ENCODE measurements at regions not wholly inside any gene's neighbourhood (a gene's known extent, or its start where the extent isn't known, plus 50 kb on each side); places are given as distances from the start of the nearest gene placed in this dataset.

DNA sequence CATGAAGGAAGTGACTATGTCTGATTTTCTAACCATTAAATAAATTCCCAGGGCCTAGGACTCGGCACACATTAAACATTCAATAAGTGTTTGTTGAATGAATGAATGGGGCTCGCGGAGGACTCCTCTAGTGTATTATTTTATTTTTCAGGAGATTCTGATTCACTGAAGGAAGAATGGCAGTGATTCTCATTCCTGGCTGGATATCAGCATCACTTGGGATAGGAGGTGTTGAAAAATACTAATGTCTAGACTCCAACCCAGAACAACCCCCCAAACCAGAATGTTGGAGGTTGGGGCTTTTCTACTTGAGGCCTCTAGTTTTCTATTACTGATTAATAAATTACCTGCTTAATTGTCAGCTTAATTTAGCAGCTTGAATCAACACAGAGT is 195.4 kb downstream of the BTBD3 start:
- CTCF ChIA-PET (ENCODE audit: partially characterized antibody): no interaction called here
- Histone ChIP-seq H3K9ac (replicated peaks in 1 of 4; ENCODE audit: extremely low read depth in 1 of 4, low read depth in 3 of 4, low read length in 3 of 4) (no peak overlapping the region), H4K20me1 (replicated peaks in 1 of 2; ENCODE audit: control insufficient read depth in 1 of 2, insufficient read depth in 2 of 2, low read length in 2 of 2) (no peaks in the 10 kb centered on the region), H3K23me2 (ENCODE audit: low read depth, low read length) (no peaks in the 10 kb centered on the region), H2AFZ (ENCODE audit: low read length) (no peak overlapping the region), H3K9me3 (ENCODE audit: insufficient read depth in 2 of 2, low read depth in 1 of 2, low read length in 1 of 2) (no peaks in the 10 kb centered on the region), H3K79me2 (ENCODE audit: control insufficient read depth in 1 of 2, insufficient read depth in 2 of 2, low read length in 2 of 2) (no peaks in the 10 kb centered on the region), H3K14ac (ENCODE audit: insufficient read length) (no peak overlapping the region), H3K4me3 (ENCODE audit: extremely low read depth in 1 of 4, insufficient read depth in 2 of 4, low read depth in 3 of 4, low read length in 4 of 4) (no peak overlapping the region), H3K27ac (ENCODE audit: low read depth, low read length) (no peak overlapping the region), H4K8ac (ENCODE audit: extremely low read depth, insufficient read depth, low read length) (no peak overlapping the region), H3K4me2 (ENCODE audit: insufficient read depth in 1 of 2, low read depth in 2 of 2, low read length in 2 of 2) (no peak overlapping the region), H3K36me3 (ENCODE audit: control insufficient read depth in 2 of 4, insufficient read depth in 4 of 4, low read length in 3 of 4) (no peaks in the 10 kb centered on the region), H3K56ac (replicated peaks; ENCODE audit: insufficient read length, low read depth, low read length) (no peak overlapping the region), H2BK120ac (replicated peaks; ENCODE audit: low read depth, low read length) (no peak overlapping the region), H2BK15ac (ENCODE audit: low read length) (no peak overlapping the region), H3K4me1 (replicated peaks in 1 of 4; ENCODE audit: control insufficient read depth in 3 of 4, insufficient read depth in 4 of 4, low read length in 3 of 4) (no peaks in the 10 kb centered on the region), H2AK5ac (ENCODE audit: low read depth, low read length) (no peak overlapping the region), H3K18ac (ENCODE audit: extremely low read depth, low read length) (no peak overlapping the region), H2BK20ac (ENCODE audit: low read length) (no peak overlapping the region), H3K27me3 (replicated peaks in 1 of 4; ENCODE audit: control insufficient read depth in 3 of 4, extremely low read depth in 1 of 4, insufficient read depth in 3 of 4, low read length in 3 of 4) (no peaks in the 10 kb centered on the region), H3K79me1 (ENCODE audit: low read depth, low read length) (no peaks in the 10 kb centered on the region), H2BK12ac (ENCODE audit: low read depth, low read length) (no peak overlapping the region), H3K23ac (ENCODE audit: insufficient read length) (no peak overlapping the region), H4K5ac (ENCODE audit: insufficient read length, low read depth, low read length) (no peak overlapping the region), H4K91ac (replicated peaks; ENCODE audit: insufficient read length, low read length) (no peak overlapping the region), H3K4ac (replicated peaks; ENCODE audit: insufficient read length, low read depth, low read length) (no peak overlapping the region), H2BK5ac (ENCODE audit: low read depth, low read length) (no peak overlapping the region)
- 91% methylated on average over 3 of the region's 3 CpGs; no CpG with 5 or more reads in 1 of the 2 experiments for WGBS, 2 experiments (ENCODE audit: extremely low coverage in 1 of 2, insufficient coverage in 1 of 2, insufficient read length in 1 of 2, insufficient replicate concordance in 2 of 2, low coverage in 1 of 2, low lambda C conversion rate in 2 of 2, missing lambda C conversion rate in 1 of 2)
- no peak for FAIRE-seq
- TF ChIP-seq POLR2AphosphoS5 (IDR thresholded peaks at IDR 0.05; ENCODE audit: low read depth, low read length): no peak
- TF ChIP-seq TEAD4 (IDR thresholded peaks at IDR 0.05; ENCODE audit: low read depth, low read length): no peak
- TF ChIP-seq, protein P1, sequence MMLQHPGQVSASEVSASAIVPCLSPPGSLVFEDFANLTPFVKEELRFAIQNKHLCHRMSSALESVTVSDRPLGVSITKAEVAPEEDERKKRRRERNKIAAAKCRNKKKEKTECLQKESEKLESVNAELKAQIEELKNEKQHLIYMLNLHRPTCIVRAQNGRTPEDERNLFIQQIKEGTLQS (IDR thresholded peaks at IDR 0.05; ENCODE audit: insufficient read depth, low read depth, low read length): no peak
- TF ChIP-seq NRF1 (IDR thresholded peaks at IDR 0.05; ENCODE audit: low read depth, low read length): no peak
- POLR2A ChIA-PET (ENCODE audit: partially characterized antibody): interaction anchor here (0.7 kb wide), 1 partner anchor 434 kb away, joined by 4 read pairs; no protein-coding TSS in a partner anchor
- DNase-seq (ENCODE audit: low read depth in 1 of 2, low spot score in 2 of 2): no peak

Measured in H1 (cell line).